NCI-H187 treated with DMSO at 0.1 percent for 48 hours (cell line): ENCODE measurements at regions not wholly inside any gene's neighbourhood (a gene's known extent, or its start where the extent isn't known, plus 50 kb on each side); places are given as distances from the start of the nearest gene placed in this dataset.

ENCODE experiments used
- DNase-seq: peaks from one replicate; lab custom pipeline; 2025; lab: John Stamatoyannopoulos, UW

DNA sequence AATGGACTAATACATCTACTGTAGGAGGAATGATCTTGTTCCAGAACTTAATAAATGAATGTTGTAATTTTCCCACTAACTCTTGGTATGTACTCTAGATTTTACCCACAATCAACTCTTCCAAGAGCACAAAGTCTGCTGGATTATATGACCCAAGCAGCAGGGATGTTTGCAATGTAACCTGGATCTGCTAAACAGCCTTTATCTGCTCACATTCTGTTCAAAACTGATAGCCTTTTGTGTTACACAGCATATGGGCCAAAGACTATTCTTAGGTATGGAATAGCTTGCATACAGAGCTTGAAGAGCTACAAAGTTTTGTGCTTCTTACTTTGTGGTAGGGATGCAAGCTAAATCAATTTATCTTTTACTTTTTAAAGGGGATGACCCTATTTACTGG, 213.7 kb upstream of the DCN start:
- DNase-seq = no peak

DNA sequence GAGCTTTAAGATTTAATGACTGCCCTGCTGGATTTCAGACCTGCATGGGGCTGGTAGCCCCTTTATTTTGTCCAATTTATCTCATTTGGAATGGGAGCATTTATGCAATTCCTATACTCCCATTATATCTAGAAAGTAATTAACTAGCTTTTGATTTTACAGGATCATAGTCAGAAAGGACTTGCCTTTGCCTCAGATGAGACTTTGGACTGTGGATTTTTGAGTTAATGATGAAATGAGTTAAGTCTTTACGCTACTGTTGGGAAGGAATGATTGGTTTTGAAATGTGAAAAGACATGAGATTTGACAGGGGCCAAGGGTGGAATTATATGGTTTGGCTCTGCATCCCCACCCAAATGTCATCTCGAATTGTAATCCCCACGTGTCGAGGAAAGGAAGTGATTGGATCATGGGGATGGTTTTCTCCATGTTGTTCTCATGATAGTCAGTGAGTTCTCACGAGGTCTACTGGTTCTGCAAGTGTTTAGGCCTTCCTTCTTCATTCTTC, 213.1 kb upstream of the DCN start:
- DNase-seq = no peak

DNA sequence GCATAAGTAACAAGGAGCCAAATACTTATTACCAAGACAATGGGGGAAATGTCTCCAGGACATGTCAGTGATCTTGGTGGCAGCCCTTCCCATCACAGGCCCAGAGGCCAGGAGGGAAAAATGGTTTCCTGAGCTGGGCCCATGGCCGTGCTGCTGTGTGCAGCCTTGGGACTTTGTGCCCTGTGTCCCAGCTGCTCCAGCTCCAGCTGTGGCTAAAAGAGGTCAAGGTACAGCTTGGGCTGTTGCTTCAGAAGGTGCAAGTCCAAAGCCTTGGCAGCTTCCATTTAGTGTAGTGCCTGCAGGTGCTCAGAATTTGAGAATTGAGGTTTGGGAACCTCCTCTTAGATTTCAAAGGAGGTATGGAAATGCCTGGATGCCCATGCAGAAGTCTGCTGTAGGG, 212.3 kb upstream of the DCN start:
- no peak for DNase-seq

DNA sequence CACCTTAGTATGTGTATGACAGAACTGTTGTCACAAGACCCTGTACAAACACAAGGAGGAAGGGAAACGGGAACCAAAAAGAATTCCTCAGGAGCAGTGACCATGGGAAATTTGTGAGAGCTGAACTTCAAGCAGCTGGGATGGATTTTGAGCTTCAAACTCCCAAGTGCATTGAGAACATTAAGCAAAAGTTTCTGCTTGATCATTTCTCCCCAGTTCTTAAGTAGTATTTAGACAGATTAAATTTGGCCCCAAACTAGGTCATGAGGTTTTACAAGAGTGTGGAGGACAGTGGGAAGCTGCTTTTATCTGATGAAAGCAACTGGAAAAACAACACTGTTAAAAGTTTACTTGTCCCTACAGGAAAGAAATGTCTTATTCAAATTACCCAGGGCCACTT, 206.0 kb upstream of the DCN start:
- DNase-seq = no peak

DNA sequence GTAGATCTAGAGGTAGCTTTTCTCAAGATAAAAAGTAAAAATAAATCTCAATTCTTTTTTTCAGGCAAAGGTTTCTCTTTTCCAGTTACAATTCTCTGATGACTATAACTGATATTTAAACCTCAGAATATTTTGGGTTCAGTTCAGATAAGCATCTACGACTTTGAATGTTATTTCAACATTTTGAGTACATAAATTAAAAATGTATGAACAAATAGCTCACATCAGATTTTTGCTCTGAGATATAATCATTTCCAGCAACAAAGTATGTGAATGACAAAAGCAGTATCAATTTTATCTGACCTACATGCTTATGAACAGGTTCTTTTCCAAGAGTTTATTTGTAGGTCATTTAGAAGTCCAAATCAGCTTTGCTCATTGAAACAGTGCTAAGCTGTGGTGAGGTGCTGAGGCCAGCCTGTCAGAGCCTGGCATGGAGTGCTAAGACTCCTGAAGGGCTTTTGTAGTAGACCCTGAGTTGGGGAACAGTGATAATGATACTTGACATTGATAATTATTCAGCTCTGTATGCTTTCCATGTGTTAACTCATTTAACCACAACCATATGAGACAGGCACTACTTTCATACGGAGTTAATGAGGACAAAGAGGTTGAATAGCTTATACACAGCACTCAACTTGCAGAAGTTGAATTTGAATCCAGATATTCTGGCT, 205.0 kb upstream of the DCN start:
- no peak for DNase-seq

DNA sequence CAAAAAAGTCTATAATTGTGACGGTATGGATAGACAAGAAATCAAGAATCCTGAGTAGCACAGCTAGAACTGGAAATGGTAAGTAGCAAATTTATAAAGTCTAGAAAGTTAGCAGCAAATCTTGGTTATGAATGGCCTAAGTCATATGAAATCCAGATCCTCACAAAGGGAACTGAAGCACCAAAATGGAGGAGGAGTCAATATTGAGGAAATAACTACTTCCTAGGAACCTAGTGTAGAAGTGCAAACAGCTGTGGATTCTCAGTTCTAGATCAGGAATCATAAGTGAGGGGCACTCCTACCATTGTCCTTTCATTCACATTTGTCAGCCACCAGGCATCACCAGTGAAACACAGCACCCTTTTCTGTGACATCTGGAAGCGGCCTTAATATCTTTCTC, 202.2 kb upstream of the DCN start:
- DNase-seq = no peak

DNA sequence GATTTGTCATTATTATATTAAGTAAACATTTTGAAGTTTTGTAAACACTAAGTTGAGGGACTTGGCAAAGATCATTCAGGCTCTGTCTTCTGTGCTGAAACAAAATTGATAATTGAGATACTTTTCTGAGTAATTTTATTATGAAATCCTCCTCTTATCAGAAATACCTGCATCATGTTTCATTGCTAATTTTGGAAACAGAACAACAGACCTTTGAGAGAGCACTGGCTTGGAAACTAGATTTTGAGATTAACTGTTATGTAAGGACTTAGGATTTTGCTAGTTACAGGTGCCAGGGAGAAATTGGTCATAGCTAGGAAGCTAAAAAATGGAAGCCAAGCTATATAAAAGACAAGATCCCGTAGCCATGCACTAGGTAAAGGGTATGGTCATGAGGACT, 201.7 kb upstream of the DCN start:
- no peak for DNase-seq

DNA sequence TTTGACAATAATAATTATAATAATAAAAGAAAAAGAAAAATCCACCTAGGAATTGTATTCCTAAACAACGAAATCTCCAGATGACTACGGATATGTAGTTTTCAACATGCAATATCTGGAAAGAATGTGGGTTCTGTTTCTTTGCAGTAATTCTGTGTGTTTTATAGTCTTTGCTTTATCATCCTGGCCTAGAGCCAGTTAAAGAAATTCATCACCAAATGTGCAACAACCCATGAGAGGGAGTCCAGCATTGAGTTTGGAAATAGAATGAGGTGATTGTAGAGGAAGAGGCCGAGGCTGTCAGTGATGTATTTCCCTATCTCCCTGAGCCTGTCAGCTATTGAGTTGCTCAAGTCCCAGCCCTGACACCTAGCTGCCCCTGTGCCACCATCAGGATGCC, 200.5 kb upstream of the DCN start:
- DNase-seq = no peak

DNA sequence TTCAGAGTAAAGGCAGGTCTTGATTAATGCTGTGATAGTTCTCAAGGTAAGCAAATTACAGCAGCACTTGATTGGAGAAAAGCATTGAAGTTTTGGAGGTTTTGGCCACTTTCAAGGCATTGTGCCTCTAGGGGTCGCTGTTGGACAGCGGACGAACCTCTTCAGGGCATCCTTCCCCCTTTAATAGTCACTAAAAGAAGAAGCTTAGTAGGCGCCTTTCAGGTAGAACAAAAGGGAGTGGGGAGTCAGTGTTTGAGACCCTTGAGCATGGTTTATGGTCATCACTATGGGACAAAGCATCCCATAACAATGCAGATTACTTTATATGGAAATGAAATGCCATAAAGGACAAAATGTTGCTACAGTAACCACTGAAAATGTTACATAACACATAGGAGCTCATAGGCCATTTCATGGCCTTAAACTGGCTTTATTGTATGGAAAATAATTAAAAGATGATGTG, 199.5 kb upstream of the DCN start:
- peak; percentile 51 for DNase-seq

DNA sequence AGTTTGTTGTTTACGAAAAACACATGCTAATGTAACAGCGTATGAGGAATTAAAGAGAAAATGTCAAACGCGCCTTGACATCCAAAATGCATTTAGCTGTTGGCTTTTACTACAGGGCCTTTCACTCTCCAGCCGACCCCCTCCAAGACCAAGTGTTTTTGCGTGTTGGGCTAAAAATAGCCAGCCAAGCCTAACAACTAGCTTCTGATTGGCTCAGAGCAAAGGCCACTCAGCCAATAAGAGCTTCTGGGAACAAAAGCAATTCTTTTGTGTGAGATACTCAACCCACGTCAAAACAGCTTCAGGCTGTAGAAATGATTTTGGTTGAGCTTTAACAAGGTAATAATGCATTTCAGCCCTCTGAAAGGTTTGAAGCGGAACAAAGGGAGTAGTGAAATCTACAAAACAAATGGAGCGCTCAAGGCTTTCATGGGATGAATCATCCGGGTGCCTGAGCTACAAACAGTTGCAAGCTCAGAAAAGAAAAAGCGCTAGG, 198.7 kb upstream of the DCN start:
- DNase-seq = no peak

DNA sequence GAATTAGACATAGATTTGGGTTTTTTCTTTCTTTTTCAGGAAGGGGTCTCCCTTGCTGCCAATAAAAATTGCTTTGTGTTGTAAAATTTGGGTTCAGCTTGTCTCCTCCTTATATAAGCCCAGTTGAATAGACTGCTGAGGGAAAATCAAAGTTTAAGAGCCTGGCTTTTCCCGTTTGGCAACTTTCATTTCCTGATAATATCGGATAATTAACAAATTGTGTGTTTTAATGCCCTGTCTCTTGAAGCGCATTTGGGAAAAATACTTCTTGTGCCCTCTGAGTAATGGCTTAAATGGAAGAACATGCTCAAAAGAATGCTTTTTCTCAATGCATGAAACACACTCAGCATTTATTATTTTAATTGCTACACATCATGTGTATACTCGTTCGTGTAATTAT, 198.0 kb upstream of the DCN start:
- no peak for DNase-seq

DNA sequence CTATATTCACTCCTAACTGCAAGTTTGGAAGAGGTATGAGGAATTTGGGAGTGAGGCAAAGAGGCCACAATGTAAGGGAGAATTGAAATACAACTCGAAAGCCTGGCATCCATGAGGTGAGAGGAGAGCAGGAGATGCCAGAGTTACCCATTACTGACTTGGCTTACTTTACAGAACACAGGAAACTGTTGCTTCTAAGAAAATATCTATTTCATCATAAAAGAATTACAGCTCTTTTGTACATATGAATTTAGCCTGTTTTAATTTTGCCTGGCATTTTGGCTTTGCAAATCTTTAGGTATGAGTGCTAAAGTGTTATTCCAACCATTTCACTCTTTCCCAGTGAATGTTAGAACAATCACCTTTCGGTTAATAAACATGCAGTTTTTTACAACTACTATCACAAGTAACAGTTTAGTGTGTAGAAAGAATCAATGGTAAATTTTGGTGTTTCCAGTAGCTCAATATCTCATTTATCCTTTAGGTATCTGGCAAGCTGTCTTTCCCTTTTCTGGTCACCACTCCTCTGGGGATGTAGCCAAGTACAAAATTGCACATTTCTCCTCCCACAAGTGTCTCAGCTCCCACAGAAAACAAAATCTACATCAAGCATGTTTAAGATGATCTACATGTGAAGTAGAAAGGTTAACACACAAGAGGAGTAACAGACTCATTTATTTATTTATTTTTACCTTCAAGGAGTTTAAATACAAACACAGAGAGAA, 196.6 kb upstream of the DCN start:
- no peak for DNase-seq

DNA sequence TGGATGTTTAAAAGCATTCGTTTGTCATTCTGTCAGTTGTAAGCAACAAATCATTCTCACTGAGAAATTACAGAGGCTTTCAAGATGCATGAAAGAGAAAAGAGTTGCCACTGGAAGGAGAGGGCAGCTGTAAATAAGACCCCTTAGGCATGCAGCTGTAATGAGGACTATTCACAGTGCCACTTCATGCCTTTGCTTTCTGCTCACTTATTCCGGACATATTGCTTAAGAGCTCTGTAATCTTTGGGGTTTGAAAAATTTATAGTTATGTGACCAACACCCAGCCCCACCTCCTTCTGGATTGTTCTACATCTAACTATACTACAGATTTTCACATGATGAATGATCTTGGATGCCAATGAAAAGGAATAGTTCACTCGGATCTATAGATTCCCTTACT, 194.8 kb upstream of the DCN start:
- DNase-seq = no peak

DNA sequence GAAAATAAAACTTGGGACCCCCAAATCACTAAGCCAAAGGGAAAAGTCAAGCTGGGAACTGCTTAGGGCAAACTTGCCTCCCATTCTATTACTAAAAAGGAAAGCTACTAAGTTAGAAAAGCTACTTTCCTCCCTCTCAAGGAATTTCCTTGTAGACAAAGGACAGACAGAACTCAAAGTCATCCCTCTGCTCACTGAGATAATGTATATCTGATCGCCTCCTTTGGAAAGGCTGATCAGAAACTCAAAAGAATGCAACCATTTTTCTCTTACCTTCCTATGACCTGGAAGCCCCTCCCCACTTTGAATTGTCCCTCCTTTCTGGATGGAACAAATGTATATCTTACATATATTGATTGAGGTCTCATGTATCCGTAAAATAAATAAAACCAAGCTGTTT, 190.5 kb upstream of the DCN start:
- DNase-seq = no peak

DNA sequence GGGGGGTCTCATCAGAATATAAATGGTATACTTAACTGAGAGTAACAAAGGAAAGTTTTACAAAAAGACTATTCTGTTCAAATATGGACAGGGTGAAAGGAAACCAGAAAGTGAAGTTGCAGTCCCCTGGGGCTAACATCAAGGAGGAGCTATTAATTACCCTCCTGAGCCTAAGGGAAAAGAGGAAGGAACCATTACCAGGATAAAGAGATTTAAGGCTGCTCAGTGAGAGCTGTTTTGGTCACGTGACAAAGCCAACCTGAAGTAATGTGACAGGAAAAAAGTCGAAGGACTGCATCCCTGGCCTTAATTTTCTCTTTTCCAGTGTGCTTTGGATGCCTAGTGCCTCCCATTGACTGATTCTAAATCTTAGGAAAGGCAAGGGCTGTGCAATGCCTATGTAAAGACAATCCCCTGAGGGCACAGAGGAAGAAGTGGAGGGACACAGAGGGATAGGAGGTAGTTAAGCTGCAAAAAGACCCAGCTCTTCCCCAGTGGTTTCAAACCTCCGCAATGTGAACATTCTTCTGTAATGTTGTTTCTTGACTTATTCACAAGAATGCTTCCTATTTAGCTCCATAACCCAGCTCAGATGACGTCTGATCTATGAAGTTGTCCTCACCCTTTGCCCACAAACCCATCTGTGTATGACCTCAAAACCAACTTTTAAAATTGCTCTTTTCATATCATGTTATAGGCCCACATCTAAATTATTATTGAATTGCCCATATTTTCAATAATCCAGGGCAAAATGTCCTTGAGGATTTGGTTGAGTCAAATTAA, 187.7 kb upstream of the DCN start:
- no peak for DNase-seq

DNA sequence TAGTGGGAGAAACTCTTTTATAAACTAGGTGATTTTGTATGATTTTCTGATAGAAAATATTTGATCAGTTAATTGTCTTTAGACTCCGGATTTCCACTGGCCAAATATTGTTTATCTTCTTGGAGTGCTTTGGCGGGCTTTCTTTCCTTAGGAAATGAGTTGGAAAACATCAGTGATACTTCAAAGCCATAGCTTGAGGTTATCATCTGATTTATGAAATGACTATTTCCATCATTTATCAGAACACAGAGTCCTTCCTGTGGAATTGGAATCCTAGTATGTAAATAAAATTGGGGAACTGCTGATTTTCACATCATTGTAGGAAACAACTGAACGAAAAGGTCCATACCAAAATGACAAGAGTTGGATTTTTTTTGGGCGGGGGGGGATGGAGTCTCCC, 186.0 kb upstream of the DCN start:
- no peak for DNase-seq

DNA sequence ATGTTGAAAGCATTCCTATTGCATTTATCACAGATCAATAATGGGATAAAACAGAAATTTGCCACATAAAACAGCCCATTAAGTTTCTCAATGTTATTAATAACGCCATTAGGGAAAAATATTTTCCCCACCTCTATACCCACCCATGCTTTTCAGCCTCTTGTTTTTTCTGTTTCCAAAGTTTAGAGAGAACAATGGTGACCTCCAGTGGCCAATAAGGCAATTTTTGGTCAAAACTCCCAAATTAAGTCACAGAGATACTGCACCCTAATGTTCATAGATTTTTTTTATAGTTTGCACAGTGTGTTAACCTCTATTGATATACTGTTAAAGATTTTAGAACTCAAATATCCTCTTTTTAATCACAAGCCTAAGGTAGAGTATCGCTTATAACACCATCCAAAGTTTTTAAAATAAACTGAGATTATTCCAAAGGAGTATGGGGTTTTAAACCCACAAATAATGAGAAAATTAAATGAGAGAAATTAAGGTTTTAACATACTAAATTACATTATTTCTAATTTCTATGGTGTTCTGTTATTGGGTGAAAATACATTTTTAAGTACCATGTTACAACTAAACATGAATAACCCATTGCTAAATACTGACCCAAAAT, 184.7 kb upstream of the DCN start:
- DNase-seq = no peak

DNA sequence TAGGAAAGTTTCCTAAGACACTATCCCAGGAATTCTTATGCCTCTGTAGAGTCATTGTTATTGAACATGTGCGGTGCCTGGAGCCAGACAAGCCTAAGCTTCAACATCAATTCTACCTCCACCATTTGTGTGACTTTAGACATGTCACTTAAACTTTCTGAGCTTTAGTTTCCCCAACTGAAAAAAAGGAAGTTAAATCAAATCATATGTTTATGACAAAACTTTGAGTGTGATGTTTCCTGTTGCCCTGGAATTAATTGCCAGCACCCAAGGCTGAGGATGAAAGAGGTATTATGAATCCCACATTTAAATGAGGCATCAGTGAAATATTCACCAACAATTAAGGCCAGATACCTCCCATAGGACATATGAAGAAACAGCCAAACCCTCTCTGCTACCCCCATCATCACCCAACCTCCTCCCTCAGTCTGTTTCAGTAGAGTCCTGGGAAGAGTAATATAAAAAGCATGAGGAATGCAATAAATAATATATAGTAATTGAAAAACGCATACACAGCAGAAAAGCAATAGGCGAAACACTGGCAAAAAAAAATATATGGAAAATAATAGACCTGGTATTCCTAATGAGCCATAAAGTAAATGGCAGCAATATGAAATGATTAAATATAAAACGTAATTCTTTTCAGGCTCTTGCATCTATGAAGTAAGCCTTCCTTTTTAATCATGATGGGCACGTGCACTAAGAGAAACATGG, 182.0 kb upstream of the DCN start:
- no peak for DNase-seq

DNA sequence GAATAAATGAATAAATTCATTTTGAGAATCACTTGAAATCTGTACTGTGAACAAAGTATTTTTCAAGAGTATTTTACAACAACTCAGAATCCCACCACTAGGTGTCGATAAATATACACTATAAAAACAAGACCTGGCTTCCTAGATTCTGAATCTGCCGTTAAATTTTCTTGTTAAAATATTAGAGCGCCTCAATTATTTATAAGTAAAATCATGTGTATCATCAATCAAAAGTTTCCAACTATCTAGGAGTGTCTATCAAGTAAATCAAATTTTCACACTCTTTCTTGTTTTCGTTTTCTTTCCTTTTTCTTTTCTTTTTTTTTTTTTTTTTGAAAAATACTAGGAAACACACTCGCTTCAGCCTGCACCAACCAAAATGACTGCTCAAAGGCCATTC, 179.2 kb upstream of the DCN start:
- no peak for DNase-seq

DNA sequence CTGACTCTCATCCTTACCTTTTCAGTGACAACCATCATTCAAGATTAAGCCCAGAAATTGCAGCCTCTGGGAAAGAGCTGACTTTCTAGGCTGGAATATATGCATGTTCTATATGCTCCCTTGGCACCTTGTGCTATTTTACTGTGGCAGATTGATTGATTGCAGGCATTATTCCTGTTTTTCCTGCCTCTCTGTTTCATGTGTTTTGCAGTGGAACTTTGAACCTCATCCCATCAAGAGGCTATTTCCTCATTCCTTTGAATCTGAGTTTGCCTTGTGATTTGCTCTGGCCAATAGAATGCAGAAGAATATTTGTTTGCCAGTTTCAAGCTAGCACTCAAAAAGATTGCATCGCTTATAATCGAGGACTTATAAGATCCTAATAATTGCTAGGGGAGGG, 174.8 kb upstream of the DCN start:
- no peak for DNase-seq

DNA sequence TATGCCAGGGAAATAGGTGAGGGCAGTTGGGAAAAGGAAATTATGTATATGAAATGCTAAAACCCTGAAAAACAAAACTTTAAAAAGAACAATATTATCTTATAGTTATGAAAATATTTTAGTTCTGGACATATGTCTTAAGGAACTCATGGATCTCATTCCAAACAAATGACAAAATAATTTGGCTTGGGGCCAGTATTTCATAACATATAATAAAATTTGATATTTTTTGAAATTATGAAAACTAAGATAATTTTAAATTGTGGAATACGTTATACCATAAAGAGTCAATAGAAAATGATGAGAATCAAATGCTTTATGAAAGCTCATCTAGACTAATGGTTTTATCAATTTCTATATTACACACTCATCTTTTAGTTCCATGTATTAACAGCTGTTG, 173.8 kb upstream of the DCN start:
- DNase-seq = no peak
